PC-9 (cell line): ENCODE measurements at regions not wholly inside any gene's neighbourhood (a gene's known extent, or its start where the extent isn't known, plus 50 kb on each side); places are given as distances from the start of the nearest gene placed in this dataset.

Experiments
- EZH2 ChIP-seq: fragments of 200-600 bp; sonication (generic); IDR thresholded peaks from 2 replicates; pipeline ENCODE4 v1.8.0; 2017; ENCODE audit warnings: antibody characterized with exemption, low read depth
- TF ChIP-seq, protein P1 (sequence below): fragments of 200-600 bp; sonication (generic); conservative IDR thresholded peaks from 2 replicates; pipeline ENCODE4 v1.6.1; 2017; ENCODE audit warnings: mixed run types, antibody characterized with exemption, mild to moderate bottlenecking, moderate library complexity

GRCh38 chr5:160959804-160960203 lies 107.8 kb upstream of the ATP10B start:
- TF ChIP-seq EZH2: no peak
- TF ChIP-seq, protein P1, sequence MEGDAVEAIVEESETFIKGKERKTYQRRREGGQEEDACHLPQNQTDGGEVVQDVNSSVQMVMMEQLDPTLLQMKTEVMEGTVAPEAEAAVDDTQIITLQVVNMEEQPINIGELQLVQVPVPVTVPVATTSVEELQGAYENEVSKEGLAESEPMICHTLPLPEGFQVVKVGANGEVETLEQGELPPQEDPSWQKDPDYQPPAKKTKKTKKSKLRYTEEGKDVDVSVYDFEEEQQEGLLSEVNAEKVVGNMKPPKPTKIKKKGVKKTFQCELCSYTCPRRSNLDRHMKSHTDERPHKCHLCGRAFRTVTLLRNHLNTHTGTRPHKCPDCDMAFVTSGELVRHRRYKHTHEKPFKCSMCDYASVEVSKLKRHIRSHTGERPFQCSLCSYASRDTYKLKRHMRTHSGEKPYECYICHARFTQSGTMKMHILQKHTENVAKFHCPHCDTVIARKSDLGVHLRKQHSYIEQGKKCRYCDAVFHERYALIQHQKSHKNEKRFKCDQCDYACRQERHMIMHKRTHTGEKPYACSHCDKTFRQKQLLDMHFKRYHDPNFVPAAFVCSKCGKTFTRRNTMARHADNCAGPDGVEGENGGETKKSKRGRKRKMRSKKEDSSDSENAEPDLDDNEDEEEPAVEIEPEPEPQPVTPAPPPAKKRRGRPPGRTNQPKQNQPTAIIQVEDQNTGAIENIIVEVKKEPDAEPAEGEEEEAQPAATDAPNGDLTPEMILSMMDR: no peak
